KG1 (cell line): ENCODE measurements at regions not wholly inside any gene's neighbourhood (a gene's known extent, or its start where the extent isn't known, plus 50 kb on each side); places are given as distances from the start of the nearest gene placed in this dataset.

Experiments used
- DNase-seq: peaks from one replicate; lab custom pipeline; 2025; lab: John Stamatoyannopoulos, UW

DNA sequence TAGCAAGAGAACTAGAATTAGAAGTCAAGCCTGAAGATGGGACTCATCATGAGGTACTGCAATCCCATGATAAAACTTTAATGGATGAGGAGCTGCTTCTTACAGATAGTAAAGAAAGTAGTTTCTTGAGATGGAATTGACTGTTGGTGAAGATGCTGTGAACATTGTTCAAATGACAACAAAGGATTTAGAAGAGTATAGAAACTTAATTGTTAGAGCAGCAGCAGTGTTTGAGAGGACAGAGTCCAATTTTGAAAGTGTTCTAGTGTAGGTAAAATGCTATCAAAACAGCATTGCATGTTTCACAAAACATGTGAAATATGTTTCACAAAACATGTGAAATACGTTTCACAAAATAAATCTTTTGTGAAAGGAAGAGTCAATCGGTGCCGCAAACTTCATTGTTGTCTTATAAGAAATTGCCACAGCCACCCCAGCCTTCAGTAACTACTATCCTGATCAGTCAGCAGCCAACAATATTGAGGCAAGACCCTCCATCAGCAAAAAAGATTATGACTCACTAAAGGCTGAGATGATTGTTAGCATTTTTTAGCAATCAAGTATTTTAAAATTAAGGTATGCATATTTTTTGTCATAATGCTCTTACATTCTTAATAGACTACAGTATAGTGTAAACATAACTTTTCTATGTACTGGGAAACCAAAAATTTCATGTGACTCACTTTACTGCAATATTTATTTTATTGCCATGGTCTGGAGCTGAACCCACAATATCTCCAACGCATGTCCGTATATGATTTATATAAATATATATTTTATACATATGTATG lies 173.4 kb upstream of the BMP4 start:
- no peak for DNase-seq

DNA sequence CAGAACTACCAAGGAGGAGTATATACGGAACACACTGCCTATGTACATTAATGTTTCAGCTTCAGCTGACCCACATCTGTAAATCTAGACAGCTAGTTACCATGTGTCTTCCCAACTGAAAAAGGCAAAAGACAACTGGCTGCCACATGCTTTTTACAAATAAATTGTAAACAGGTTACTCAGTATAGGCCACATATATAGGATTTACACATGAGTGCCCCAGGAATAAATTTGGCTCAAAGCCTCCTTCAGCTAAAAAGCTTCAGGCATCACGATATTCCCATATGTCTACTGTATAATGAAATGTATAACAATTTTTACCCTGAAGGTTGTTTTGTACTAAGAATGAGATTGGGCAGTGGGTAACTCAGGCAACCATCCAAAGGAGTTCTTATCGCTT lies 175.9 kb upstream of the BMP4 start:
- no peak for DNase-seq

DNA sequence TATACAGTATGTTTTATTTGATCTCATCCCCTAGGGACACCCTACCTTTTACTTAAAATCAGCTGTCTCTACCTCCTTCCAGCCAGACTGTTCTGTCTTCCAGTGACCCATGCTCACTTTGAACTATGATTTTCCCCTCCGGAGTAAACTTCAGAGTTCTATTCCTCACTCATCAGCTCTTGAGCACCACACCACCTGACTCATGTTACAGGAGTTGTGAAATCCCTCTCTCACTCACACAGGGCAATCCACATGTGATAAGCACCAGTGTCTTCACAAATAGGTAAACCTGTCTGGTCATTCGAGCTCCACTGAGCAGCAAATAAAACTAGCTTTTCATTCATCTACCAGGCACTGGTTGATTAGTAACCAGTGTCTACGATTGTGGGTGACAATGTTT lies 177.3 kb upstream of the BMP4 start:
- no peak for DNase-seq

DNA sequence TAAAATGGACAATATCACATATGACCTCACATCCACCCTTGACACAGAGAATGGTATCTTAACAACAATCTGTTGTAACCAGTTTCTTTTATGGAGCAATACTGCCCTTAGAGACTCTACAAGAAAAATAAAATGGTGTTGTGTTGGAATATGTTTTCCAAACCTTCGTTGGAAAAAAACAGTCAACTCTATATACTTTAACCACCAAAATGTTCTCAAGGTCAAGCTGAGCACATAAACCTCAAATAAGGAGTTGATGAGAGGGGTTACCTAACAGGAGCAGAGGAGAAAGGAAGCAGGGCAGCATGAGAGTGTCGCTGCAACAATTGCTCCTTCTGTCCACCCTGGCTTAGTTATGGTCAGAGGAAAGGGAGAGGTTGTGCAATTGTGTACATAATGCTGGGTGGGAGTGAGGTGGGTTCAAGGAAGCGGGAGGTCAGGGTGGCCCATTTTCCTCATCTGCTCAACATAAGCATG lies 179.2 kb upstream of the BMP4 start:
- no peak for DNase-seq

DNA sequence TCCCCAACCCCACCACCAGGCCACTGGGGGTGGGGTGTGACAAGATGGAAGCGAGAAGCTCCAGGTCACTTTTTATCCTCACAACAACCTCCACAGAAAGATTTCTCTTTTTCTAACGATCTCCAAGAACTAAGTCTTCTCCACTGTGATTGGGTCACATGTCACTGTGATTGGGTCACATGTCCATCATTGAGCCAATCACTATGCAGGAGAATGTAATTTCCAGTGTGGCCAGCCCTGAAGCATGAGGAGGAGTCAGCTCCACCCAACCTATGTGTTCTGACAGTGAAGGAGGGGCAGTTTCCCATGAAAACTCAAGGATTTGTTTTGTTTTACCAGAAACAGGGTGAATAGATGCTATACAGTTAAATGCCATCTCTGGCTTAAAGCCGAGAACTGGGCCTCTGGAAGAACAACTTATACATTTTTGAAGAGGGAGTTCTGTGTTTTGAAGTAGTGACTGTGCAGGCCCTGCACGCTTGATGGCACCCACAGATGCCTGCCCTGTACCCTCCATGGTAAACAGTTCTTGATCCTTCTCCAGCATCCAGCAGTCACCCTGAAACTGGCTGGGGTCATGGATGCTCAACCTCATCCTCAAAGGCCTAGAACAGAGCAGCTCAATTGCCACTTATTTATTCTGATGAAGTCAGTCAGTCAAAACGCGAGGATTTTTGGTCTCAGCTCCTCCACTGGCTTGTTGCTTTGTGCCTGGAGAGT lies 180.4 kb upstream of the BMP4 start:
- DNase-seq, result no peak

DNA sequence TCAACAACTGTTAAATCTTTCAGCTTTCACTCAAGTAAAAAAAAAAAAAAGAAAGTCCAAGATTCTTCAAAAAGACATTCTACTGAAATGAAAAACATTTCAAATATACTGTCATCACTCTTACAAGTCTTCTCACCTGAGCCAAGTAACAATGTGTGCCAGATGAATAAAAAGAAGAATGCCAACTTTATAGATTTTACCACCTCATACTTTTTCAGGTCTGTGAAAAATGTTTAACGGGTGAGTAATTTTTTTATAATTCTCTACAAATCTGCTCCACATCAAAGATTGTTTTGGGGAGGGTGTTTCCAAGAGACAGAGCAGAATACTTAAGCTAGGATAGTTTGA lies 181.0 kb upstream of the BMP4 start:
- DNase-seq, result no peak

DNA sequence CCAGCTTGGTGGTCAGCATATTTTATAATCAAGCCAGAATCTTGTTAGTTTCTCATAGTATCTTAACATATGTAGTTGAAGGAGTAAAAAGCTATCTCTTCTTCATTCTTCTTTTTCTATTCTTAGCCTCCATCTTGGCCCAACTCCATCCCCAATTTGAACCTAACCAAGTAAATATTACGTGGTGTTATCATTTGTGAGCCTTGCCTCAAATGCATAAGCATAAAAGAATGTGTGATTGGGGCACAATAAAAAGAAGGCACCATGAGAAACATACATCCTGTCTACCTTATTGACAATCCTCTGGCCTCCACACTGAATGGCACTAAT lies 181.4 kb upstream of the BMP4 start:
- DNase-seq, result no peak

DNA sequence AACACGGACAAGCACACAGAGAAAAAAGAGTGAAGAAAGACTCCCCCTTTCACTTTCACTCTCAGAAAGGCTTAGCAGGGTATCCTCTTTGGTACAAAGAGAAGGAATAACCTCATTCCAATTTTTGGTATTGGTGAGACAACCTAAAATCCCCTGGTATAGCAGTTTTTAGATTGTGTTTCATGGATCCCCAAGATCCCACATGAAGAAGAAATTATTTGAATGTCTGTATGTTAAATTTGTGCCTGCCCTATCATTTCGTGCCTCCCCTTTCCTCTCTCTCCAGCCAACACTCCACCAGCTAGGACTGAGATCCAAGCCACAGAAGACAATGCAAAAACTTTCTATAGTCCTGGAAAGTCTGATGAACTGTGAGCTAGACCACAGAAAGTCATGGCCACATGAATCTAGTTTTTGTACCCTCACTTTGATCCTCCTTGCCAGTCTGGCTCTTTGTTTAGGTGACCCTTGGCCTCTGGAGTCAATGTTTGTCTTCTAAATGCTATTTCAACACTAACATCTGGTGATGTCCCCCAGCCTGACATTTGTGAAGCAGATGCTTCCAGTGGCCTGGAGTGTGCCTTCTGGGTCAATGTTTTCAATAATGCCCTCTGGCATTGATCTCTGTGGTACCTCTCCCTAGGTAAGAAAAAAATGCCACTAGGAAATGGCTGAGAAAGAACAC lies 181.9 kb upstream of the BMP4 start:
- no peak for DNase-seq

DNA sequence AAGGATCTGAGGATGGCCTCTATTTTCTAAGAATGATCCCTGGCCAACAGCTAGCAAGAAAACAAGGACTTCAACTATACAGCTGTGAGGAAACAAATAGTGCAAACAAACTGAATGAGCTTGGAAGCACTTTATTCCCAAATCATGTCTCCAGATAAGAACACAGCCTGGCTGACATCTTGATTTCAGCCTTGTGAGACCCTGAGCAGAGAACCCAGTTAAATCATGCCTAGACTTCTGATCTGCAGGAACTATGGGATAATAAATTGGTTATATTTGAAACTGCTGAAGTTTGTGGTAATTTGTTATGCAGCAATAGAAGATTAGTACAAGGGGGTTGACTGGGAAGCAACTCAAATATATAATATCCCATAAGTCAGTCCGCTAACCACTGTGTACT lies 183.9 kb upstream of the BMP4 start:
- no peak for DNase-seq

DNA sequence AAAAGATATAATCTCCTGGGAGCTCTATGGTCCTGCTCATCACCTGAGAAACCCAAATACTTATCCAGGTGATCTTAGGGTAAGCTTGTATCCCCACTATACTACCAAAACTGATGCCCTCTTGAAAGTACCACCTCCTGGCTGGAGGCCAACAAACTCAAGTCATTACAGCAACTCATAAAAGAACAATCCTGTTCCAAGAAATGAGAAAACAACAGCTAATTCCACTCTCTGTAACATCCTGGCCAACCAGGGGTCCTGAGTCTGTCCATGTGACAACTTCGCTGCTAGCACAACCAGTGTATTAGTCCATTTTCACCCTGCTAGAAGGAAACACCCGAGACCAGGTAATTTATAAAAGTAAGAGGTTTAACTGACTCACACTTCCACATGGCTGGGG lies 190.0 kb upstream of the BMP4 start:
- no peak for DNase-seq

DNA sequence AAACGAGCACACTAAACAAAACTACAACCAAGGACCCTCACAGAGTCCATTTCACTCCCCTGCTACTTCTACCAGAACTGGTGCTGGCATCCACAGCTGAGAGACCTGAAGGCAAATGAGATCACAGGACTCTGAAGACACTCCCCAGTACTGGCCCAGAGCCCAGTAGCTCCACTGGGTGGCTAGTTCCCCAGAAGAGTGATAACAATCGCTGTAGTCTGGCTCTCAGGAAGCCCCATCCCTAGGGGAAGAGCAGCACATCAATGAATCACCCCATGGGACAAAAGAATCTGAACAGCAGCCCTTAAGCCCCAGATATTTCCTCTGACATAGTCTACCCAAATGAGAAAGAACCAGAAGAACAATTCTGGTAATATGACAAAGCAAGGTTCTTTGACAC lies 190.7 kb upstream of the BMP4 start:
- DNase-seq, result no peak

DNA sequence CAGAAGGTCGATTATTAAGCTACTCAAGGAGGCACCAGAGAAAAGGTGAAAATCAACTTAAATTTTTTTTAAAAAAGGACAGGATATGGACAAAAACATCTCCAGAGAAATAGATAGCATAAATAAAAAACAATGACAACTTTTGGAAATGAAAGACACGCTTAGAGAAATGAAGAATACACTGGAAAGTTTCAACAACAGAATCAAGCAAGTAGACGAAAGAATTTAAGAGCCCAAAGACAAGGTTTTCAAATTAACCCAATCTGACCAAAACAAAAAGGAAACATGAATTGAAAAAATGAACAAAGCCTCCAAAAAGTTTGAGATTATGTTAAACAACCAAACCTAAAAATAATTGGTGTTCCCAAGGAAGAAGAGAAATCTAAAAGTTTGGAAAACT lies 191.1 kb upstream of the BMP4 start:
- DNase-seq, result no peak

DNA sequence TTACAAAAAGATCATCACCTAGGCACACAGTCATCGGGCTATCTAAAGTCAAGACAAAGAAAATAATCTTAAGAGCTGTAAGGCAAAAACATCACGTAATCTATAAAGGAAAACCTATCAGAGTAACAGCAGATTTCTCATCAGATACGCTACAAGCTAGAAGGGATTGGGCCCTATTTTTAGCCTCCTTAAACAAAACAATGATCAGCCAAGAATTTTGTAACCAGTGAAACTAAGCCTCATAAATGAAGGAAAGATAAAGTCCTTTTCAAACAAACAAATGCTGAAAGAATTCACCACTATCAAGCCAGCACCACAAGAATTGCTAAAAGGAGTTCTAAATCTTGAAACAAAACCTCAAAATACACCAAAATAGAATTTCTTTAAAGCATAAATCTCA lies 191.6 kb upstream of the BMP4 start:
- DNase-seq, result no peak

DNA sequence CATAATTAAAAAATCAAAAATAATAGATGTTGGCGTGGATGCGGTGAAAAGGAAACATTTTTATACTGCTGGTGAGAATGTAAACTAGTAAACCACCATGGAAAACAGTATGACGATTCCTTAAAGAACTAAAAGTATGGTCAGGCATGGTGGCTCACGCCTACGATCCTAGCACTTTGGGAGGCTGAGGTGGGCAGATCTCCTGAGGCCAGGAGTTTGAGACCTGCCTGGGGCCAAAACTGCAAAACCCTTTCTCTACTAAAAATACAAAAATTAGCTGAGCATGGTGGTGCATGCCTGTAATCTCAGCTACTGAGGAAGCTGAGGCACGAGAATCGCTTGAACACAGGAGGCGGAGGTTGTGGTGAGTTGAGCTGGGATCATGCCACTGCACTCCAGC lies 195.7 kb upstream of the BMP4 start:
- DNase-seq, result no peak

DNA sequence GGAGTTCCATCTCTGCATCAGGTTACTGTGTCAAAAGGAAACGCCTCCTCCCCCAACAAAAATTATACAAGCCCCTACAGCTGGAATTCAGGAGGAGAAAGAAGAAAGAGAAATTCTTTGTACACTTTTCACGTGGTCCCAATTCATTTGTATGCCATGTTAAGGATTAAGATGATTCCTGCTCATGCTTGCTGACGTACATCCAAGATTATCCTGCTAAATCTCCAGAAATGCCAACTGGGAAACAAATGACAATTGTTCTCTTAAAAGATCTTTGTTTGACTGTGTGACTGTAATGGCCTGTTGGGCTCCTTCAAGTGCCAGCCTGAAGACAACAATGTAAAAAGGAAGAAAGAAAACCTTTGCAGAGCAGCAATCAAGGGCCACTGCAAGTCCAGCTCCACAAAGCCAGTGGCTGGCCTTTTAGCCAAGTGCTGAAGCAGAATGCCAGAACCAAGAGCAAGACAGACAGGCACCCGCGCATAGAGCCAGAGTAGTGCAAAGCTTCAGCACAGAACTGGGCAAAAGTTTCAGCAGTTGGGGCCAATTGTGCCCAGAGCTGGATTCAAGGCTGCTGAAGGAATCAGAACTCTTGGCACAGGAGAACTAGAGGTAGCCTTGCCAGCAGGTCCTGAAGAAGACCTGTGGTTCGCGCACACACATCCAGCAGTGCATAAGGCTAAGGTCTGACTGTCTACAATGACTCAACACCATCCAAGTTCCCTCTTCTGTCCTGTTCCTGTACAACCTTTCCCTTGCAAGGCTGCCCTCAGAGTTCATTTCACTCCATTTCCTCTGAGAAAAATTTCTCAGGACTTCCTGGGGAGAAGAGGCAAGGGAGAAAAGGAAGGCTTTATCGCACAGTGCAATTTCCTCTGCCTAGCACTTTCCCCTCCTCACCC lies 209.7 kb upstream of the BMP4 start:
- no peak for DNase-seq

DNA sequence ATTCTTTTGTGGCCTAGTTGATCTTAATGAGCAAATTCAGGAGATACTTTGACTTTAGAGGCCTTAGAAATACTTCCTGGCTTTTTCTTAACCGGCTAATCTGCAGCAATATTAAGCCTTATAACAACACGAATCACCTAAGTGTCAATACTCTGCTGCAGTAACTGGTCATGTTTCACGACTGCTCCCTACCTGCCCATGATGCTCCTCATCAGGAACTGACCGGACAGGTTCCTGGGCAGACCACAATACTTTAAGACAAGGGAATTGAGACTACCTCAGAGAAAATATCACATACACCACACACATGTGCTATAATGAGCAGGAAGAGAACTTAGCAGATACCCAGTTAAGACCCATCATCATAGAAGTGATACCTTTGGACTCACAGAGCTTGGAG lies 211.9 kb upstream of the BMP4 start:
- DNase-seq, result no peak

DNA sequence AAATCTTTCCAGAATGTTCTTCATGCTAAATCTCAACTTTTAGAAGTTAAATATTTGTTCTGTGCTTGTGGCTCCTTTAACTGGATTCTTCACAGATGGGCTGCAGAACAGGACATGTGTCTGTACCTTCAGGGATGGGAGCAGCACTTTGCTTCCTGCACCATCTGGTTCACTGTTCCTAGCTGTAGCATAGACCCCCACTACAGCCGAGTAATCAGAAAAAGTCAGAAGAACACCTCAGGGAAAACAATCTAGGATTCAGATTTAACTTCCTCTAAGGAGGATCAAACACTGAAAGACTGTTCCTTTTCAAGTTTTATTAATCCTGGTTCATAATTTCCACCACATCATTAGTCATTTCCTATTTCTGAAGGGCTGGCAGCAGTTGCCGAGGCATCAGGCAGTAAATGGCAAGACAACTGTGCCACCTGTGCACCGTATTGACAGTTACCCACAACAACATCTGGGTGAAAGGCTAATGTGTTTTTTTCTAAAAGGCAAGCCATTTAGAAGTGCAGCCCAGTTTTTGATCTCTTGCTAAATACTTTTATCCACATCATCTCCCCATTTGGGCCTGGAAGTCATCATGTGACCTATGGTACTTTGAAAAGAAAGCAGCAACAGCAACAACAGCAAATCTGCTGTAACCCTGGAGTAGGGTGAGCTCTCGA lies 212.8 kb upstream of the BMP4 start:
- no peak for DNase-seq

DNA sequence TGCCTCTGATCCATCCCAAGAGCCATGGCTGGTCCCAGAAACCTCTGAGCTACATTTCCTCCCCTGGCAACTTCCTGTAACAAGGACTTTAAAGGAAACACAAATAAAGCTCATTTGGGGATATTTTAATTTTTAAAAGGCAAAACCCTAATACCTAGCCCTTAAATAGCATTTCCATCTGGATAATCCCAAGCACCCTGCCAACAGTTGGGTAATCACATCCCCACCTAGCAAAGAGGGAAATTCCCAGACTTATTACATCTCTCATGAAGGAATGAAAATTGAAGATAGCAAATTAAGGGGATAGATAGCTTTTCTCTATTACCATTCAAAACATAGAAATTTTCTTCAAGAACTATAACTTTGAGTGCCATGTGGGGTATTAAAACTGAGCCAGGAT lies 213.7 kb upstream of the BMP4 start:
- no peak for DNase-seq

DNA sequence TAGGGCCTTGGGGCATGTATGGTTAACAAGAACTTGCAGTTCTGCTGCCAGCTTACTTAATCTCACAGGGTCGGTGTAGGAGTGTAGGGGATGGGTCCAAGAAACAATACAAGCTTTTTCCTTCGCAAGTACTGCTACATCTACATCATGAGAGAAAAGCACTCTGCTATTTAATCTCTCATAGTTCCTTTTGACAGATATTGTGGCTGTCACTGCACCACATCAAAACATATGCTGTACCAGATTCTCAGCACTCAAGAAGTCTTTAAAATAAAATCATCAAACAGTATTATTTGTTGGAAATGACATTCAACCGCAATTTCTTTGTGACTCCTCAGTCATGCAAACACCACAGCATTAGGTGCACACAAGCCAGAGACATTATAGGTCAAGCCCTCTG lies 215.5 kb upstream of the BMP4 start:
- DNase-seq, result no peak

DNA sequence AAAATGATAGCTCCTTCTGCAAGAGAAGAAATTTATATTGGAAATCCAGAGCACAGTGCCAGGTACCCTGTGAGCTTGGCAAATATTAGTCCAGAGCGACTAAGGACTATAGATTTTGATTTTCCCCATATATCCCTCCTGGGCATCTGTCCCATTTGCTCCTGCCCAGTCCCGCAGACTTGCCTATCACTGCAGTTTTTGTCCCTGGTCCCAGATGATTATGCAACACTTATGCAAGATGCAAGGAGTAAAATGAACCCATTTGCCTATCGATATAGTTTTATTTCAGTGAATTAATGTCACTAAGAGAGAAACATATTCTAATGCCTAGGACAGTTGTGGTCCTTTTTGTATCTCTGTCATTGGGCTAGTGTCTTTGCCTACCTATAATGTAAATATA lies 215.9 kb upstream of the BMP4 start:
- DNase-seq, result no peak

DNA sequence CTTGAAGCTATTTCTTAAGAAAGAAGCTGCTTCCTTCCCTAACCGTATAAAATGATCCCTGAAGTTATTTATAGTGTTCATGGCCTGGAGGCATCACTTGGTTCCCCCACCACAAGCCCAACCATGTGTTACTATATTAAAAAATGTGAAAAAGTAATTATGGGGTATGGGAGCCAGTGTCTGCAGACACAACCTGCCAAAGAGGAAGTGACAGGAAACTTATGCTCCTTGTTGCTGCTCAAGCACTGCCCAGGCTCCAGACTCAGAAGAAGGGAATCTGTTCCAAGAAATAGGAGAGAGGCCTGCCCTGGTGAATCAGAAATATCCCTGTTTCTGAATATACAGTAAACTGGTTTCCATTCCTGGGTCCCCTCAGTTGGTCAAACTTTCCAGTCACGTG lies 217.2 kb upstream of the BMP4 start:
- no peak for DNase-seq

DNA sequence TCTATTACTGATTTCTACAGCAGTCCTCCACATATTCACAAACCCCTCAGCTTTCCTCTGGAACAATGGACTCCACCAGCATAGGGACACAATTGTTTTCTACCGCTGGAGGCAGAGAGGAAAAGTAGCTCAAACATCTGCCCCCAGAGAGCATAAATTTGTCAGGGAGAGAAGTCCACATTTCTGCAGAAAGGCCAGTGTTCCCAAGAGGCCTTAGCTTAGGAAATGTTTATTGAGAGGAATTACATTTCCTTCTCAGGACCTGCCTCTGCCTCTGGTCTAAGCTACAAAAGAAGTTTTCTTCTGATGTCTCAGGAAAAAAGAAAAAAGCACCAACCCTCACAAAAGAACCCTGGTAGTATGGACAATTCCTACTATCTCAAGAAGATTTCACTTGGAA lies 217.8 kb upstream of the BMP4 start:
- no peak for DNase-seq
